DMS 273 (cell line): ENCODE measurements at regions not wholly inside any gene's neighbourhood (a gene's known extent, or its start where the extent isn't known, plus 50 kb on each side); places are given as distances from the start of the nearest gene placed in this dataset.

Source experiments
- DNase-seq: peaks from one replicate; lab custom pipeline; 2025; ENCODE audit not compliant: unreplicated experiment; lab: John Stamatoyannopoulos, UW

DNA sequence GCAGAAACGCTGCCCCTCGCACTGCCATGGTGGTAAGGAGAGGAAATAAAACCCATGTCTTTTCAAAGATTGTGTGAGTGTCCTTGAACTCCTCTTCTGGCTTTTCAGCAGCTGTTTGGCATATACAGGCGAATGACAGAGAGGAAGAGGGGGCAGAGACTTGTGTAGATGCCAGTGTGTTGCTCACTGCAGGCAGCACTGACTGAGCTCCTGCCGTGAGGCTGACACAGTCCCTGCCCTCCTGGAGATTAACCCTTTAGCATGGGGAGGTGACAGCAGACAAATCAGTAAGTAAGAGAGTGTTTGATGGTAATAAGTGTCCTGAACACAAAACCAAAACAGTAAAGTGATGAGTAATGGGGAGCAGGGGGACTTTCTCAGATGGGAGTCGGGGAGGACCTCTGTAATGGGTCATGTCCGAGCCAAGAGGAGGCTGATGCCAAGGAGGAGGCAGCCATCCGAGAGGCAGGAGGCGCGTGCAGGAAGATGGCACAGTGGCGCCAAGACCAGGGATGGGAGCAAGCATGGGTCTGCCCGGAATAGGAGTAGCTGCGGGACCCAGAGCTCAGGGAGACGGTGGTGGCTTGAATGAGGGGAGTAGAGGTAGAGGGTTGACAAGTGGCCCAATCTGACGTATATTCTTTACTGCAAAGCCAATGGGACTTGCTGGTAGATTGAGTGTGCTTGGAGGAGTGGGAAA lies 182.2 kb downstream of the FOXO1 start:
- no peak for DNase-seq

GRCh38 chr13:40484974-40485373 lies 181.5 kb downstream of the FOXO1 start:
- DNase-seq, result peak; percentile 29

DNA sequence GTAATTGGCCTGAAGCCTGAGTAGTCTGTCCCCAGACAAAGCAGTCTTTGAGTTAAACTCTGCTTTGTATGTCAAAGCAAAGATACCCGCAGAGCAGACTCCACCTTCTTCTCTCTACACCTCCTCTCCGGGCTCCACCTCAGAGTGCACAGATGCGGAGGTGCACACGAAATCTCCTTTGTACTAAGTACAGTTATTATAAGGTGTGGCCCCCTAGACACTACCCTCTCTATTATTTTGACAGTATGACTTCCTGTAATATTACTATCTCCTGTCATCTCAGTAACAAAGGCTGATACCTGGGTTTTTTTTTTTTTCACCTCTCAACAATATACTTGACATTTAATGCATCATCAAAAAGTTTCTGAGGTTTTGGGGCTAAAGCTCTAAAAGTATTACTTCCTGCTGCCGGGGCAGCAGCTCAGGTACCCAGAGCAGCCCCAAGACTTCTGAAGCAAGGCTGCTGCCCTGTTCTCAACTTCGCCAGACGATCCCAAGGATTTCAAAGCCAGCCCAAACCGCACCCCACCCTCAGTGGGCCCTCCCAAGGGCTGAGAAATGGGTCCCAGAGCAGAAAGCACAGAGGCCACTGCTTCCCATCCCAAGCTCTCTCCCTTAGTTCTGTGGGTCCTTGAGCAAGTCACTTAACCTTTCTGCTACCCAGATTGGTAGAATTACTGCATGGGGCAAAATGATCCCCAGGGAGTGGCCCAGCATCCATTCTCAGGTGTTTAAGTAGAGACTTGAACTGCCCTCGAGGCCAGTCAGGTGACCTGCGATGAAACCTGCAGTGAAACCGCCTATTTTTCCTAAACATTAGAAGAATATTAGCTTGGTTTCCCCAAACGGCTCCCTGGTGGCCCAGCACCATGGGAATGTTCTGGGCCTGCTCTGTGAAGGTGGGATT lies 180.6 kb downstream of the FOXO1 start:
- no peak for DNase-seq

DNA sequence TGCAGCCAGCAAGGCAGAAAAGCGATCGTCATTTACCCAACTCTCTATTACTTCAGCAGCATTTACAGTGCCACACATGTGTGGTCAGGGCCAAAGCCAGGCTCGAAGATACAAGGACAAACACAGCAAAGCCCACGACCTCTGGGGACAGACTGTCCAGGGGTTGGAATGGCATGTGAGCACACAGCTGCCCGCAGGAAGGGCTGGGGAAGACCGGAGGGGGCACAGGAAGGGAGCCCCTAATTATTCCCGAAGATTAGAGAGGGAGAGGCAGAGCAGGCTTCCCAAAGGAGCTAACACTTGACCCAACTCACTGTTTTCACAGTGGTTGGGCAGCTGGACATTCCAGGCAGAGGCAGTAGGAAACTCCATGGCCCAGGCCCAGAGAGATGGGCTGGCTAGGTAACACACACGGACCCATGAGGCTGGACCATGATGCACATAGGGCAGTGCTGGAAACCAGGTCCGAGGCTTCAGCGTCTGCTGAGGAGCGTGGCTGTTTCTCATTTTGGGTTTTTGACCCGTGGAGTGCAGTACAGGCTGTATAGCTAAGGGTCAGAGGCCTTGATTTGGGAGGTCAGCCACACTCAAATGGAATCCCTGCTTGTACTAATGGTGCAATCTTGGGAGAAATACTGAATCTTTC lies 179.8 kb downstream of the FOXO1 start:
- DNase-seq, result no peak

GRCh38 chr13:40488869-40489391 lies 177.5 kb downstream of the FOXO1 start:
- no peak for DNase-seq

GRCh38 chr13:40490086-40490758 lies 176.2 kb downstream of the FOXO1 start:
- peak; percentile 77 for DNase-seq

- no peak for DNase-seq
Measured at GRCh38 chr13:40492511-40492910, 173.9 kb downstream of the FOXO1 start.

- no peak for DNase-seq
Measured at GRCh38 chr13:40494513-40494912, 171.9 kb downstream of the FOXO1 start.

GRCh38 chr13:40494946-40495620 lies 171.4 kb downstream of the FOXO1 start:
- no peak for DNase-seq

DNA sequence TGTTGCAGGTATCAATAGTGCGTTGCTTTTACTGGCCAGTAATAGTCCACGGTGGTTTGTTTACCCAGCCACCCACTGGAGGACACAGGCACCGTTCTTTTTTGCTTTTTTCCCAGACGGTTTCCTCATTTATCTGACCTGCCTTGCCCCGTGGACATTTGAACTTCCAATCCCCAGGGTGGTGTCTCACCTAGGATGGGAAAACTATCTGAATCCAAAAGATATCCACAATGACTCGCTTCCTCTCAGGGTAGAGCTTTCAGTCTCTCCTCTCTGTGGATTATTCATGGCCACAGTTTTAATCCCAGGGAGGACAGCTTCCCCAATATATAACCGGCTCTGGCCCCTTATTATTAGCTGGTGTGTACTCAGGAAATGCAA lies 170.8 kb downstream of the FOXO1 start:
- DNase-seq, result no peak

DNA sequence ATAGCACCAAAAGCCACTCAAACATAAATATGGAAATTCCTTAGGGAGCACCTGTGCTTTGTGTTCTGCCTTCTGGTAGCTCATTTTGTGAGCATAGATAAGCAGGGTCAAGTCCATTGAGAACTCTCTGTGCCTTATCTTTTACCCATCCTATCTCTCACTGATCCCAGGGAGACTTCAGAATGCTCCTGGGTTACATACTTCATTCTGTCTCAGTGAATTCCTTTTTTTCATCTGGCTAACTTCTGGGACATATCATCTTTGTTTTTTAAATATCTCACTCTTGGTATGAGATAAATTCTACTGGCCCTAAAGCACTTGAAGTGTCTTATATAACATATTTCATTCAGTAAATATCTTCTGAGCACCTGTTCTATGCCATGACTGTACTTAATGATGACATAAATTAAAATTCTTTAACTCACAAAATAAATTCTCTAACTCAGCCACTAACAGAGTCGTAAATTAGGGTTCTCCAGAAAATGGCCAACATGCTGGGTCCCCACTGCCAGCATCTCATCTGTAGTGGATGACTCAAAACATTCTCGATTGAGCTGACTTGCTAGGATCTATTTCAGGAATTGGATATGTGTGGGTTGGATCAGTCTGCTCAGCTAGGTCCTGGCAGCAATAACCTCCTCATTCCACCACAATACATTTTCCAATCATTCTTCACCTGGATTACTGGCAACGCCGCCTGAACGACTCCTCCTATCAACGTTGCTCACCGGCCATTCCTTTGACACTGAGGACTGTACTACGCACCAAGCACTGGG lies 170.2 kb downstream of the FOXO1 start:
- no peak for DNase-seq

GRCh38 chr13:40498461-40498860 lies 168.0 kb downstream of the FOXO1 start:
- no peak for DNase-seq

DNA sequence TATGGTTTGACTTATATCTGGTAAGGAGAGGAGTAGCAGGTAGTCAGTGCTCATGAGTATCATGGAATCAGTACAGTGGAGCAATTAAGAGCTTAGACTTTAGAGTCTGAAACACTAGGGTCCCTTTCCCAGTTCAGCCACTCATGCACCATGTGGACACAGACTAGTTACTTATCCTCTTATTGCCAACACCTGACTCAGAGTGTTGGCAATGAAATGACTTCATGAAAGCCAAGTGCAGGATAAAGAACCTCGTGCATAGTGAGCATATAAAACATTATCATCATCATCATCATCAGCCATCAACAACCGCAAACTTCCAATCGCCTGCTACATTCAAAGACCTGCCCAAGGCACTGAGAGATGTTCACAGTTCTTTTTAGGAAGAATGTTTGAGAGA lies 164.2 kb downstream of the FOXO1 start:
- no peak for DNase-seq

DNA sequence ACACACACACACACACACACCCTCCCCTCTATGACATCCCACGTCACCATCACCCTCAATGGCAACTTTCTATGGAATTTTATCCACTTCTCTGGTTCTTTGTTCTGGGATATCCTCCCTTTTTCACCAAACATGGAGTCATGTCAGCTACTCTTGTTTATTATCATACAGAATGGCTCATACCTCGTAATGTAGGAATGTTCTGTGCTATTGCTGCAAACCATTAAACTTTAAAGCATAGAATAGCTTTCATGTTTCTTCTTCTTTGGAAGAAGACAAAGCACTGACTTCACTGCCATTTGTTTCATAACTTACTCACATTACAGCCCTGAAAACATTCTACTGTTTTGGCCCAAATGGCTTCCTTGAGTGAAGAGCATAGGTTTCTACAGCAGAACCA lies 163.4 kb downstream of the FOXO1 start:
- DNase-seq, result no peak

DNA sequence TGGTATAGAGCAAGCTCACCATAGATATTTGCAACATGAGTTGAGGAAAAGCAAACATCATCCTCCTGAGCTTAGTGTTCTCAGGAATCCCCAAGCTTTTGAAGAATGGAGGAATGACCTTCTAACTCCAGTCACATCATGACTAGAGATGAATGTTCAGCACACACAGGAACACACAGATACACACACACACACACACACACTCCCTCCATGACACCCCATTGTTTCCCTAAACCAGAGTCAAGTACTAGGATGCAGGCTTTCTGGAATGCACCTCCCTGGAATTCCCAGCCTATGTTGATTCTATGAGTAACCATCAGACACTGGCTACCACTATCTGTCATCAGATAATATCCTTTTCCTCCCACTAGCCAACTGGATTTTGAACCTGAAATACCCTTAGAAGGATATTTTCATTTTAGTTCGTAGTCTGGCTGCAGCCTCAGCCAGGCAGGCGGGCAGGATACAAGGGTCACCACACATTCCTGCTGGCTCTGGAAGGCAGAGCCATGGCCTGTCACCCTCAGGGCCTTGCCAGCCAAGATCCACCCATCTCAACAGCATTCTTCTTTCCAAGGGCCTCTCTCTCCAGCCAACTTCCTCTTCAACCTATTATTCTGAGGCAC lies 162.4 kb downstream of the FOXO1 start:
- no peak for DNase-seq

- no peak for DNase-seq
Measured at GRCh38 chr13:40504641-40505040, 161.8 kb downstream of the FOXO1 start.

DNA sequence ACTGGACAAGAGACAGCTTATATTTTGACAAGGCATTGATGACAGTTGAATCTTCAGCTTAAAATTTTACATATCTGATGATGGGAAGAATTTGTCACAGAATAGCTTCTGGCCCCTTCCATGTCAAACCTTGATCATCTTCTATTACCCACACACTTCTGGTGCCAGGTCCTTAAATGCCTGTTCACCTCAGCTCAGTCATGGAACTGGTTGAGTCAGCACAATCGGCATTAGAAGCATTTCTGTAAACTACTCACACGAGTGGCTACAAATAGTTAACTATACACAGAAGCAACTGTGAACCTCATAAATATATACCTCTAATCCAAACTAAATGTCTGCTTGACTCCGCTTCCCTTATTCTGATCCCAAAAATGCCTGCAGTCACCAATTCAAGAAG lies 161.2 kb downstream of the FOXO1 start:
- no peak for DNase-seq
